ENCODE measurements at regions not wholly inside any gene's neighbourhood (a gene's known extent, or its start where the extent isn't known, plus 50 kb on each side); places are given as distances from the start of the nearest gene placed in this dataset.
"Not testable (repeated sequence)": the region's sequence is repeated elsewhere in the genome, so short reads cannot be mapped to it uniquely, and the experiment has no call there.

DNA sequence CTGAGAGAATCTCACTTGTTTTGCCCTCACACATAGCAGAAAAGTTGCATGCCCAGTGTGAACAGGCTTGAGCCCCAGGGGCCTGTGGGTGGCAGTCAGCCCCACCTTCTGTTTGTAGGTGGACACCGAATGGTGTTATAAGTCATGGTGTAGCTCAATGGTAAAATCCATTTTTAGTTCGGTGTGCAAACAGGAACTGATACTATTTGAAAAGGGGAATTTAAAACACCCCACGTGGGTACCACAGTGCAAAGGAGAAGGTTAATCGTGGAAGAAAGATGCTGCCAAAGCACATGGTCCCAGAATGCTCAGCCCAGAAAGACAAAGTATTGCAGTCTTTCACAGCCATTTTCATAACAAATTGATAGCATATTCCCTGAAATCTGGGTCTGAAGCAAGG, 71.8 kb upstream of the GZMB start:
- H3K27ac ChIP-seq: no peak overlapping the region
- TF ChIP-seq, protein P1, sequence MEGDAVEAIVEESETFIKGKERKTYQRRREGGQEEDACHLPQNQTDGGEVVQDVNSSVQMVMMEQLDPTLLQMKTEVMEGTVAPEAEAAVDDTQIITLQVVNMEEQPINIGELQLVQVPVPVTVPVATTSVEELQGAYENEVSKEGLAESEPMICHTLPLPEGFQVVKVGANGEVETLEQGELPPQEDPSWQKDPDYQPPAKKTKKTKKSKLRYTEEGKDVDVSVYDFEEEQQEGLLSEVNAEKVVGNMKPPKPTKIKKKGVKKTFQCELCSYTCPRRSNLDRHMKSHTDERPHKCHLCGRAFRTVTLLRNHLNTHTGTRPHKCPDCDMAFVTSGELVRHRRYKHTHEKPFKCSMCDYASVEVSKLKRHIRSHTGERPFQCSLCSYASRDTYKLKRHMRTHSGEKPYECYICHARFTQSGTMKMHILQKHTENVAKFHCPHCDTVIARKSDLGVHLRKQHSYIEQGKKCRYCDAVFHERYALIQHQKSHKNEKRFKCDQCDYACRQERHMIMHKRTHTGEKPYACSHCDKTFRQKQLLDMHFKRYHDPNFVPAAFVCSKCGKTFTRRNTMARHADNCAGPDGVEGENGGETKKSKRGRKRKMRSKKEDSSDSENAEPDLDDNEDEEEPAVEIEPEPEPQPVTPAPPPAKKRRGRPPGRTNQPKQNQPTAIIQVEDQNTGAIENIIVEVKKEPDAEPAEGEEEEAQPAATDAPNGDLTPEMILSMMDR (IDR thresholded peaks at IDR 0.05): no peak
- no peak for TF ChIP-seq ZFX (IDR thresholded peaks at IDR 0.05; ENCODE audit: borderline replicate concordance)

DNA sequence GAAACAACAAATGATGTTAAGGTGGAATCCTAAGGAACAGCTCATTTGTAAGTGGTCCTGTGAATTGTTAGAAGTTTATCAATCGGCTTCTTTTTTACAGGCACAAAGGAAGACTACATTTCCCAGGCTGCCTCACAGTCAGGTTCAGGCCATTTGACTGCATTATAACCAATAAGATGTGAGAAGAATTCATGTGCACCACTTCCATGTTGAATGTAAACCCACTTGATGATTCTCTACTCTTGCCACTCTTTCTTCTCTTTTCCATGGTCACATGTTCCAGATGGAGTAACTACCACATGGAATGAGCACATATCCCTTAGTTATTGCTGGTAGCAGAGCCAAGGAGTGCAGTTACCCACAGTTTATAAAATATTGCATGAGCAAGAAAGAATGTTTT, 67.1 kb upstream of the GZMB start:
- no peak for TF ChIP-seq ZFX (IDR thresholded peaks at IDR 0.05; ENCODE audit: borderline replicate concordance)
- TF ChIP-seq, protein P1 (IDR thresholded peaks at IDR 0.05): no peak
- no peak overlapping the region for H3K27ac ChIP-seq

DNA sequence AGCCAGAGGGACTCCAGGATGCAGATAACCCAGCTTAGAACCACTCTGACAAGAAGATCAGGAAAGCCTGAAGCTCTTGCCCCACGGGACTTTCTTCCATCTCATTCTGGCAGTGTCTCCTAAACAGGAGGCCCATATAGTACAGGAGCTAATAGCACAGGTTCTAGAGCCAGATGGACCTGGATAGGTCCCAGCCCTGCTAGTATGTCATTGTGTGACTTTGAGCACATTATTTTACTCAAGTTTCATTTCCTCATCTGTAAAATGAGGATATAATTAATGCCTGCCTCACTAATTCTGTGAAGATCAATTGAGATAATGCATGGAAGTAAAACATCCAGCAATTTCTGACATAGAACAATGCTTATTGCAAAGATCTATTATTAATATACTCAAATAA, 66.5 kb upstream of the GZMB start:
- no peak overlapping the region for H3K27ac ChIP-seq
- TF ChIP-seq, protein P1 (IDR thresholded peaks at IDR 0.05): no peak
- TF ChIP-seq ZFX (IDR thresholded peaks at IDR 0.05; ENCODE audit: borderline replicate concordance): no peak

DNA sequence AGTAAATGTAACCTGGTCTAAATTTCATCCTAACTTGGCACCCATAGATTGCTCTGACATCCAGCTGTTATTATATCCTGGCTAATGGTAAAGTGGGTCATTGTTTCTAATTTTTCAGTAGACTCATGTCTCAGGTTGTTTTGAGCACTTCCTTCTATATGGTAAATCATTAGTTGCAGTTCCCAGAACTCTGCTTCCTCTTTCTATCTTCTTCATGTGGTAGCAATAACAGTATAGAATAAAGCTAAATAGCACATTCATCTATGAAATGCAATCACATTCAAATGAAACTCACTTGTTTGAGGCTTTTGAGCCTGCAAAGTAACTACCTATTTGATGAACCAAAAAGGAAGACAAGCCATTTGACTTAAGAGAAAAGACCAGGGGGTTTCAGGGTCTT, 65.1 kb upstream of the GZMB start:
- no peak overlapping the region for H3K27ac ChIP-seq
- TF ChIP-seq, protein P1 (IDR thresholded peaks at IDR 0.05): no peak
- no peak for TF ChIP-seq ZFX (IDR thresholded peaks at IDR 0.05; ENCODE audit: borderline replicate concordance)

DNA sequence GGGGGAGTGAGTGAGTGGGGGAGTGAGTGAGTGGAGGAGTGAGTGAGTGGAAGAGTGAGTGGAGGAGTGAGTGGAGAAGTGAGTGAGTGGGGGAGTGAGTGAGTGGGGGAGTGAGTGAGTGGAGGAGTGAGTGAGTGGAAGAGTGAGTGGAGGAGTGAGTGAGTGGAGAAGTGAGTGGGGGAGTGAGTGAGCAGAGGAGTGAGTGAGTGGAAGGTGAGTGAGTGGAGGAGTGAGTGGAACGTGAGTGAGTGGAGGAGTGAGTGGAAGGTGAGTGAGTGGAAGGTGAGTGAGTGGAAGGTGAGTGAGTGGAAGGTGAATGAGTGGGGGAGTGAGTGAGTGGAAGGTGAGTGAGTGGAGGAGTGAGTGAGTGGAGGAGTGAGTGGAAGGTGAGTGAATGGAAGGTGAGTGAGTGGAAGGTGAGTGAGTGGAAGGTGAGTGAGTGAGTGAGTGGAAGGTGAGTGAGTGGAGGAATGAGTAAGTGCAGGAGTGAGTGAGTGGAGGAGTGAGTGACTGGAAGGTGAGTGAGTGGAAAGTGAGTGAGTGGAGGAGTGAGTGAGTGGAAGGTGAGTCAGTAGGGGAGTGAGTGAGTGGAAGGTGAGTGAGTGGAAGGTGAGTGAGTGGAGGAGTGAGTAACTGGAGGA, 62.4 kb upstream of the GZMB start:
- H3K27ac ChIP-seq: not testable (repeated sequence)

DNA sequence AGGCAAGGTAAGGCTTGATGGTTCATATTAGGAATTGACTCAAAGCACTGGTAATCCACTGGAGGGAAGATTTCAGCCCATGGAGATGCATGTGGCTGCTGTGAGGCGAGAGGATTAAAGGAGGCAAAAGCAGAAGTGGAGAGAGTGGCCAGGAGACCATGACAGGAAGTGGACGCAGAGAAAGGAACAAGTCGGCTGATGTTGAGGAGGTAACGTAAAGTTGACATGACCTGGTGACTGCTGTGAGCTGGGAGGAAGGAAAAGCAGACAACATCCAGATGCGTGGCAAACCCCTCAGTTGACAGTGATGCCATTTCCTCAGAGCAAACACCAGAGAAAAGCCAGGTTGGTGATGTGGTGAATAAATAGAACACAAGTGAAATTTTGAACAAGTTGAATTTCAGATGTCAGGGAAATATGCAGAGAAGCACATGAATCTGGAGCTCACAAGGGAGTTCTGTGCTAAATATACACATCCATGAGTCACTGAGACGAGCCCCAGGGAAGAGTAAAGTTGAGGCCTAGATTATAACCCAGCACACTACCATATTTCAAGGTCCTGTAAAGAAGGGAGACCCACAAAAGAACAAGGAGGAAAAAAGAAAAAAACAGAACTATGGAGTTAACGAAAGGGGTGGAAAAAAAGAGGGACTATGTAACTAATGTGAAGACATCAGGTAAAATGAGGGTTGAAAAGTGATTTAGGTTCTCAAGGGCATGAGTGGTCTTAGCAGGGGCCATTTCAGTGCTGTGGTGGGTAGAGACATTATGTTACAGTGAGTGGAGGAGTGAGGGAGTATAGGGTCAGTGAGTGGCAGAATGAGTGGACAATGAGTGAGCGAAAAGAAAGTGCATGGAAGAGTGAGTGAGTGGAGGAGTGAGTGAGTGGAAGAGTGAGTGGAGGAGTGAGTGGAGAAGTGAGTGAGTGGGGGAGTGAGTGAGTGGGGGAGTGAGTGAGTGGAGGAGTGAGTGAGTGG, 61.6 kb upstream of the GZMB start:
- no peak overlapping the region for H3K27ac ChIP-seq
- TF ChIP-seq ZFX (IDR thresholded peaks at IDR 0.05; ENCODE audit: borderline replicate concordance): no peak
- TF ChIP-seq, protein P1 (IDR thresholded peaks at IDR 0.05): no peak

DNA sequence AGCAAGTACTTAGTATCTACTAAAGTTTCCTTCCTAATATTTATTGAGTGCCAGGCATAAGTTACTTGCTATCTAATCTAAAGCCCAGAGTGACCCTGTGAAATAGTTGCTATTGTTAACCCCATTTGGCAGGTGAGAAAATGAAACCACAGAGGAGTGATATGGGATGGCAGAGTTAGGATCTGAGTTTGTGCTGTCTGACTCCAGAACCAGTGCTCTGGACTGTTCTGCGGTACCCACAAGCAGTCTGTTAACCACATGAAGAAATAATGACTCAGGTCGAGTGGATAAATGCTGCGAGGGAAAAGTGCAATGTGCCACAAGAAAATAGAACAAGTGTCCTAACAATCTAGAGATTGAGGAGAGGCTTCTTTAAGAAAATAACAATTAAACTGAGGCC, 60.7 kb upstream of the GZMB start:
- H3K27ac ChIP-seq: no peak overlapping the region
- TF ChIP-seq, protein P1 (IDR thresholded peaks at IDR 0.05): no peak
- no peak for TF ChIP-seq ZFX (IDR thresholded peaks at IDR 0.05; ENCODE audit: borderline replicate concordance)

All from 22Rv1 (cell line).